ENCODE measurements at regions not wholly inside any gene's neighbourhood (a gene's known extent, or its start where the extent isn't known, plus 50 kb on each side); places are given as distances from the start of the nearest gene placed in this dataset.
A peak's percentile ranks its signal among the peaks of the same experiment; 100 is the strongest.

GRCh38 chr11:81840380-81840779, 893.3 kb downstream of the FAM181B start:
- no peaks in the 10 kb centered on the region for H3K9me3 ChIP-seq (ENCODE audit: low read depth)
- H3K27ac ChIP-seq: no peak overlapping the region
- no peaks in the 10 kb centered on the region for H3K4me1 ChIP-seq (ENCODE audit: low read depth)
- TF ChIP-seq, protein P1, sequence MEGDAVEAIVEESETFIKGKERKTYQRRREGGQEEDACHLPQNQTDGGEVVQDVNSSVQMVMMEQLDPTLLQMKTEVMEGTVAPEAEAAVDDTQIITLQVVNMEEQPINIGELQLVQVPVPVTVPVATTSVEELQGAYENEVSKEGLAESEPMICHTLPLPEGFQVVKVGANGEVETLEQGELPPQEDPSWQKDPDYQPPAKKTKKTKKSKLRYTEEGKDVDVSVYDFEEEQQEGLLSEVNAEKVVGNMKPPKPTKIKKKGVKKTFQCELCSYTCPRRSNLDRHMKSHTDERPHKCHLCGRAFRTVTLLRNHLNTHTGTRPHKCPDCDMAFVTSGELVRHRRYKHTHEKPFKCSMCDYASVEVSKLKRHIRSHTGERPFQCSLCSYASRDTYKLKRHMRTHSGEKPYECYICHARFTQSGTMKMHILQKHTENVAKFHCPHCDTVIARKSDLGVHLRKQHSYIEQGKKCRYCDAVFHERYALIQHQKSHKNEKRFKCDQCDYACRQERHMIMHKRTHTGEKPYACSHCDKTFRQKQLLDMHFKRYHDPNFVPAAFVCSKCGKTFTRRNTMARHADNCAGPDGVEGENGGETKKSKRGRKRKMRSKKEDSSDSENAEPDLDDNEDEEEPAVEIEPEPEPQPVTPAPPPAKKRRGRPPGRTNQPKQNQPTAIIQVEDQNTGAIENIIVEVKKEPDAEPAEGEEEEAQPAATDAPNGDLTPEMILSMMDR (IDR thresholded peaks at IDR 0.05; ENCODE audit: low read depth, low read length): no peak
- no peak overlapping the region for H3K4me3 ChIP-seq
- DNase-seq (ENCODE audit: low read depth in 1 of 2, low spot score in 1 of 2): peak in 1 of 2 donors; percentile 37
- H3K36me3 ChIP-seq: no peaks in the 10 kb centered on the region
- H3K27me3 ChIP-seq: no peaks in the 10 kb centered on the region

DNA sequence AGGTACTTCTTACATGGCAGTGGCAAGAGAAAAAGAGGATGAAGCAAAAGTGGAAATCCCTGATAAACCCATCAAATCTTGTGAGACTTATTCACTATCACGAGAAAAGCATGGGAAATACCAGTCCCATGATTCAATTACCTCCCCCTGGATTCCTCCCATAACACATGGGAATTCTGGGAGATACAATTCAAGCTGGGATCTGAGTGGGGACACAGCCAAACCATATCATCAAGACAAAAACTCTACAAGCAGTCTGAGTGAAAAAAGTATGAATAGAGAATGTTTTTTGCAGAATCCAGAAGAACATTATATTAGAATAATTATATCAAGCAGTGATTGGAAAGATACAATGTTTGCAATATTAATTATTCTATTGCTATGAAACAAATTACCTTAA, 893.7 kb downstream of the FAM181B start:
- no peaks in the 10 kb centered on the region for H3K27me3 ChIP-seq
- no peaks in the 10 kb centered on the region for H3K9me3 ChIP-seq (ENCODE audit: low read depth)
- no peak overlapping the region for H3K4me3 ChIP-seq
- no peaks in the 10 kb centered on the region for H3K4me1 ChIP-seq (ENCODE audit: low read depth)
- TF ChIP-seq, protein P1 (IDR thresholded peaks at IDR 0.05; ENCODE audit: low read depth, low read length): no peak
- no peak overlapping the region for H3K27ac ChIP-seq
- DNase-seq (ENCODE audit: low read depth in 1 of 2, low spot score in 1 of 2): peak in 1 of 2 donors; percentile 32
- no peaks in the 10 kb centered on the region for H3K36me3 ChIP-seq

DNA sequence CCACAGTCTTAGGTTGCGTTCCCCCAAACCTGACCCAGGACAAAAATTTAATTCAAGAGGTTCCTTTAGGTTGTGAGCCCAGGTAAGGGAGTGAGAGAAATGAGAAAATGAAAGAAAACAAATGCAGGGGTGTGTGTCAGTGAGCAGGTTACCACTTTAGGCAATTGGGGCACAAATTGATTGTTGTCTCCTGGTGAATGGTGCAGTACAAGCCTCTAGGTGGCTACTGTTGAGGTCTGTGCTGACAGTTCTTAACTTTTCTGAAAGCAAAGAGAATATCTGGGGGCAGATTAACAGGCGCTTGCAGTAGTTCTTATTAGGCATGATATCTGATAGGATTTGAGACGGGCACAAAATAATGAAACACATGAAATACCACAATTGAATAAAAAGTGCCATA, 894.6 kb downstream of the FAM181B start:
- no peaks in the 10 kb centered on the region for H3K27me3 ChIP-seq
- no peaks in the 10 kb centered on the region for H3K36me3 ChIP-seq
- H3K9me3 ChIP-seq (ENCODE audit: low read depth): no peaks in the 10 kb centered on the region
- no peaks in the 10 kb centered on the region for H3K4me1 ChIP-seq (ENCODE audit: low read depth)
- no peak for DNase-seq (ENCODE audit: low read depth in 1 of 2, low spot score in 1 of 2)
- H3K4me3 ChIP-seq: no peak overlapping the region
- H3K27ac ChIP-seq: no peak overlapping the region
- TF ChIP-seq, protein P1 (IDR thresholded peaks at IDR 0.05; ENCODE audit: low read depth, low read length): no peak

DNA sequence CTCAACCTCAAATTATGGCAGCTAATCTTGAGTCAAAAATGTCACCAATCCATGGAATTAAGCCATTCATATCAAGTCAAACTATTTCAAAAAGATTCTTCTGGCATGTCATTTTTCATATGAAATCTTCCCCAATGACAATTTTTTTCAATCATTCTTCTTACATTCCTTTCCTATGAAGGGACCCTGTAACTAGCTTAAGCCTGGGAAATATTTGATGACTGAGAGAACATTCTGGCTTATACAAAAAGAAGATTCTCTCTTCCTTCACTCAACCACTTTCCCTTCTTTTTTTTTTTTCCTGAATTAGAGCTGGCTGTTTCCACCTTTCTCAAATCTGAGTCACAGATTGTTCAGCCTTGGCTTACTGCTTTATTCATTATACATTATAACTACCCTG, 903.7 kb downstream of the FAM181B start:
- Histone ChIP-seq H3K4me3 (no peak overlapping the region), H3K36me3 (no peaks in the 10 kb centered on the region), H3K4me1 (ENCODE audit: low read depth) (no peaks in the 10 kb centered on the region), H3K9me3 (ENCODE audit: low read depth) (no peaks in the 10 kb centered on the region), H3K27me3 (no peaks in the 10 kb centered on the region), H3K27ac (no peak overlapping the region)
- DNase-seq (ENCODE audit: low read depth in 1 of 2, low spot score in 1 of 2): no peak
- TF ChIP-seq, protein P1 (IDR thresholded peaks at IDR 0.05; ENCODE audit: low read depth, low read length): no peak

DNA sequence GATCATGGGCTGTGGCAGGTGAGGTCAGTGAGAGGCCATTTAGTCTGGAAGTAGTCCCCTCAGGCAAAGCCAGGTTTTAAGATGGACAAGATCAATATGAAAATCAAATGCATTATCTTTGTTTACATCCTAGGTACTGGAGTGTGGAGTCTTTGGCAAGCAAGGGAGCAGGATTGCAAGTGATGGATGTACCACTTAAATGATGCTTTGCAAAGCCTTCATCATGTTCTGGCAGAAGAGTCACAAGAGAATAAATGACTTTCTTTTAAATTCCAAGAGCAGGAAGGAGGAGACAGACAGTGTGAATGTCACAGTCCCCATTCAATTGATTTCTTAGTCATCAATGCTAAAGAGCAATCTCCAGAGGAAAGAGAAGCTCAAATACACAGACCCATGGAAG, 908.3 kb downstream of the FAM181B start:
- H3K4me1 ChIP-seq (ENCODE audit: low read depth): no peaks in the 10 kb centered on the region
- H3K4me3 ChIP-seq: no peak overlapping the region
- TF ChIP-seq, protein P1 (IDR thresholded peaks at IDR 0.05; ENCODE audit: low read depth, low read length): no peak
- DNase-seq (ENCODE audit: low read depth in 1 of 2, low spot score in 1 of 2): no peak
- H3K9me3 ChIP-seq (ENCODE audit: low read depth): no peaks in the 10 kb centered on the region
- H3K36me3 ChIP-seq: no peaks in the 10 kb centered on the region
- H3K27me3 ChIP-seq: no peaks in the 10 kb centered on the region
- H3K27ac ChIP-seq: no peak overlapping the region

DNA sequence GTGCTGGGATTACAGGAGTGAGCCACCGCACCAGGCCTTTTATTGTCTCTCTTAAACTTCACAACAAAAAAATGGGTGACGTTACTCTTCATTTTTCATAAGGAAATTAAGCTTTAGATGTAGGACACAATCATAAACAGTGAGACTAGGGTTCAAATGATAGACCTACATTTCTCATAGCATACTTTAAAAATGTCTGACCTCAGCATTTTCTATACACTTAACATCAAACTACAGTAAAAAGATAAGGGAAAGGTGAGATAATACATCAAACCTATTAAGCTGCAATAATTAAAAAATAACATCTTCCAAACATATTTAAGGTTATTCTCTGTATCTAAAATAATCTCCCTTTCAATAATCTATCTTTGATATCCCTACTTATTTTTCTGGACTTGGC, 914.2 kb downstream of the FAM181B start:
- DNase-seq (ENCODE audit: low read depth in 1 of 2, low spot score in 1 of 2): no peak
- H3K9me3 ChIP-seq (ENCODE audit: low read depth): no peaks in the 10 kb centered on the region
- no peaks in the 10 kb centered on the region for H3K4me1 ChIP-seq (ENCODE audit: low read depth)
- no peak overlapping the region for H3K27ac ChIP-seq
- TF ChIP-seq, protein P1 (IDR thresholded peaks at IDR 0.05; ENCODE audit: low read depth, low read length): no peak
- no peak overlapping the region for H3K4me3 ChIP-seq
- no peaks in the 10 kb centered on the region for H3K27me3 ChIP-seq
- no peaks in the 10 kb centered on the region for H3K36me3 ChIP-seq
